NCI-H1092 (cell line): ENCODE measurements at regions not wholly inside any gene's neighbourhood (a gene's known extent, or its start where the extent isn't known, plus 50 kb on each side); places are given as distances from the start of the nearest gene placed in this dataset.

Source experiments
- DNase-seq: peaks from one replicate; lab custom pipeline; 2025; lab: John Stamatoyannopoulos, UW

DNA sequence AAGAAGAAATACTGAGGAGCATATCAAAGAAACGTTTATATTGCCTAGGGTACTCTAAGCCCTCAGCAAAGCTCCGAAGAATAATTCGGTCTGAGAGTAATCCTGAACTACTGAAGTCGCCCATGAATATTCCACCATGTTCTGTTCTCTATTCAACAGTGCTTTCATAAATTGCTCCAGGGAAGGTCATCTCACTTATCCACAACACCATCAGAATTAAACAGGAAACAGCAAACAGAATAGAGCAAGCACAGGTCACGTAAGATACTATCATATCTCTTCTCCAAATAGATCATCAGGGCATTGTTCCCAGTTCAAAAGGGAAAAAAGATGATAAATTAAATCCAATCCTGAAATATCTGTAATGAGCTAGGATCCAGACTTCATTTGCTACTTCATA, 325.6 kb downstream of the DEPDC1B start:
- DNase-seq: no peak

DNA sequence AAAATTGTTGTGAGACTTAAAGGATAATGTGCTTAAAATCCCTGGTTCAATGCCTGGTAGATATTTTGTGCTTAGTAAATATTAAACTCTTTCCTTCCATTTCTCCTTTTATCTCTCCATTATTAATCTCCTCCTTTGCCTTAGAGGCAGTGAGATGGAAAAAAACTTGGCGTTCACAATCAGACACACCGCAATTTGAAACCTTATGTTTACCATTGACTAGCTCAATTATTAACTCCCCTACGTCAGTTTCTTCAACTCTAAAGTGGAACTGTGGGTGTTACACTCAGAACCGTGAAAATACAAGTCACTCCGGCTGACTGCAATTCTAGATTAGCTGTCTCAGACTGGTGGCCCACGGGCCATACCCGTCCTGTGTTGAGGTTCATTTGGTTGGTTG, 327.2 kb downstream of the DEPDC1B start:
- DNase-seq: no peak

DNA sequence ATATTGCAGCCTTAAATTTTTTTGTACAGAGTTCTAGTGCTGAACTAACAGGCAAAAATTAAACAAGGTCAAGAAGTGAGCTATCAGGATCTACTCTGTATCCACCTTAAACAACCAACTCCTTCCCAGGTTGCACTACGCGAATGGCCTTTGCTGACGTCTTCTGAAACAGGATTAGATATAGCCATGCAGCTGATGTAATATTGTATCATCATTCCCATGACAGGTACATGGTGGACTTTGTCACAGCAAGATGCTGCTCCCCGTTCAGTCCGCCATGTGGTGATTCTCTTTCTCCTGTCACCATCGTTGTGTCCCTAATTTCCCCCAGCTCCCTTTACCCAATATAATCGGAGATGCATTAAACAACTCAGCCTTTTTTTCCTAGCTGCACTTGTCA, 328.9 kb downstream of the DEPDC1B start:
- no peak for DNase-seq

DNA sequence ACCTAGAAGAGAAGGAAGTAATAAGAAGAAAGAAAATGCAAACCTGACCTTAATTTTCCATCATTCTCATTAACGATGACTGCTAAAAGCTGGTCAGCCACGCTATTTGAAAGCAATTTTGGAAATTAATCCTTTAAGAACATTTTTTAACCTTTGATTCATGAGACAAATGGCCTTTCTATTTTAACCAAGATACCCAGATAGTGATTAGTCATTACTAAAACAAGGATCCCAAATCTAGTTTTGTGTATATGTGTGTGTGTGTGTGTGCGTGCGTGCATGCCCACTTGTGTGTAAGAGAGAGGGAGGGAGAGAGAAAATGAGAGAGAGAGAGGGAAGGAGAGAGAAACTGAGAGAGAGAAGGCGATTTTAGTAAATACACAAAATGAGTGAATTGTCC, 329.5 kb downstream of the DEPDC1B start:
- no peak for DNase-seq

DNA sequence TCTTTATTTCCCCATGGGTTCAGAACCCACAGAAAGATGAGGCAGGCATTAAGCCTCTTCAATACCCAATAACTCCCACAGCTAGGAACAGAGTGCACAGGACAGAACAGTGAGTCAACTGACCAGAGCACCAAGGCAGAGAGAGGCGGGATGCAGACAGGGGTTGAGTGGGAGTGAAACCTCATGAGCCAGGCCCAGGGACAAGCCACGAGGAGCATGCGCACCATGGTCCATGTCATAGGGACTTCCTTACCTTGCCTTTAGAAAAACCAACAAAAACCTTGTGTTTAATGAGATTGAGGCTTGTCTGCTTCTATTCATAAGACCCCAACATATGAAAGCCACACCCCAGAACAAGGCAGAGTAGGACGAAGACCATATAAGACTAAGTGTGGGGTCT, 330.6 kb downstream of the DEPDC1B start:
- no peak for DNase-seq

DNA sequence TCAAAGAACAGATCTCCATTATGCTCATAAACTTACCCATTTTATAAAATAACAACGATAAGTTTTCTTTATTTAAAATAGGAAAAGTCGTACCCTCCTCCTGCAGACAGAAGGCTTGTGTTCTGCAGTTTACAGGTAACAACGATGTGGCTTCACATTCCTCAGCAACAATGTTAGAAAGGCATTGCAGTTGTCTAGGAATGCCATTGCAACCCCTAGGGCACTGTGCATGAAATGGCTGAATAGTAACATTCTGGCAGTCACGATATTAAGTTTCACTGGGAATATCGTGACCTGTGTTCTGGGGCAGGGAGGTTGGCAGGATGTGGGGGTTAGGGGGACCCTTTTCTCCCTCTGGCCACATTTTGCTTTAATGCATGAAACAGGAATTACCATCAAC, 331.9 kb downstream of the DEPDC1B start:
- DNase-seq: no peak

DNA sequence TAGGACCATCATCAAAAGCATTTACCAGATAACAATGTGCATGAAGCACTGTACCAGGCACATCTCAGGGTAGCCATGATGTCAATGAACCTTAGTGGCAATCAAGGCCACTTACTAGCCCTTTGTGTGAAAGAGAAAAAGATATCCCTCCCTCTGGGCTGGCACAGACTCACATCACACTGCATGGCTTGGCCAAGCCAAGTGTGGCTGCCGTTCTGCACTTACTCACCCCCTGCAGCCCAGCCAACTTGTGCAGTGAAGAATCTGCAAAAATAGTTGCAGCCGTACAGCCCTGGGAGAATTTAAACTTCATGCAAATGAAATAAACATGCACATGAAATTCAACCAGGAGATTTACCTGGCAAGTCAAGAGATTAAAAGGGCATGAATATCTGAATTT, 333.5 kb downstream of the DEPDC1B start:
- DNase-seq: no peak

DNA sequence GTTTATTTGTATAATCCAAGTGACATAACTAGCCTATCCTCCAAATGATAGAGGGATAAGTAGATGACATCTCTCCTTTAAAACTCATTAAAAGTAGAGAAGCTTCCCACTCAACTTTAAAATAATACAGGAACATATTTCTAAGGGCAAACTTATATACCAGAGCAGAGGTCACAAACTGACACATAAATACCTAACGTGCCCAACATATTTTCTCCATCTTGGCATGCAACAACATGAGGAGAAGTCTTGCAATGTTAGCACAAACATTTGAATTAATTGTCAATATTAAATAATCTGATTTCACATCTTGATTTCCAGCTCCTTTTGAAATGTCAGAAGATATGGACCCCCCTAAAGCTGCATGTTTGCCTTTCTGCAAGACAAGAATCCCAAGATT, 335.0 kb downstream of the DEPDC1B start:
- no peak for DNase-seq

DNA sequence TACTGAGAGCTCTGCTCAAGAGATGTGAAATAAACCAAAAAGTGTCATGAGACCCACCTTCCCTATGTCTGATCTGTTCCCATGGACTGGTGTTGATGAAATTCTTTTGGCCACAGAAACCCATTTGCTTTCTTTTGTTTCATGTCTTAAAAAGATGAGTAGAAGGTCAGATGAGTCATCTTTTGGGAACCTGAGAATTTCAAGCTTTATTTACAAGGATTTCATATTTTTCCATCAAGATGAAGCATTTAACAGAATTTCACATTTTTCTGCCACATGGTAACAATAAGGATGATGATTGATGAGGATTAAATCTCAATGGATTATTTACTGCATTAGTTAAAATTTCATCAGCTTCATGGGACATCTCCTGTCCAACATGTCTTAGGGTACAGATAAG, 337.8 kb downstream of the DEPDC1B start:
- DNase-seq: no peak

DNA sequence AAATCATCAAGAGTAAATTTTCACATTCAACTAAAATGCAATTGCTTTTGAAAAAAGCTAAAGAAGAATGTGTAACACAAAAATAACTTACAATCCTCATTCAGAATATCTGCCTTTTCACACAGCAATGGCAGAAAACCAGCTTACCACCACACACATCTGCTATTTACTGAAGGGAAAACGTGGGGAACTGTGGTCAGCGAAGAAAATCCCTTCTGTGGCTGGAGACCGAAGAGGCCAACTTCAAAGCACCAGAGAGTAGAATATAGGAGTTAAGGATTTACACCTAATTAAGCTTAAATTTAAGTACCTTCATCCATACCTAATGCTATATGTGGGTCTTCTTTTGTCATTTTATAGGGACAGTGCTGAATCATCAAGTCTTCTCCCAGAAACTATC, 339.6 kb downstream of the DEPDC1B start:
- no peak for DNase-seq

DNA sequence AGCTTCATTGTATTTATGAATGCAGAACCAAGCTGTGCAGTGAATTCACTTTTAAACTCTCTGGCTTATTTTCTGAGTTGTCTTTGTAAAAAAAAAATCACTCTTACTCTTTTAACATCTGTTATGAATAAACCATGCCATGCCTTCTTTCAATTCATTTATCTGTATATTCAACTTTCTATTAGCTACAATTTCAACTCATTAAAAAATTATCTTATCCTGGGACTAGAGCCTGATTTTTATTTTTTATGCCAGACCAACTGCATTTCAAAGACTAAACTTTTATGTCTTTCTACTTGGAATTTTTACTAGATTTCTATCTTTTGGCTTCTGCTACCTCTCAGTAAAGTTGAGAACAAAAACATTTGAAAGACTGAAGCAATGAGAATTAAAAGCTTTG, 342.7 kb downstream of the DEPDC1B start:
- DNase-seq: no peak

DNA sequence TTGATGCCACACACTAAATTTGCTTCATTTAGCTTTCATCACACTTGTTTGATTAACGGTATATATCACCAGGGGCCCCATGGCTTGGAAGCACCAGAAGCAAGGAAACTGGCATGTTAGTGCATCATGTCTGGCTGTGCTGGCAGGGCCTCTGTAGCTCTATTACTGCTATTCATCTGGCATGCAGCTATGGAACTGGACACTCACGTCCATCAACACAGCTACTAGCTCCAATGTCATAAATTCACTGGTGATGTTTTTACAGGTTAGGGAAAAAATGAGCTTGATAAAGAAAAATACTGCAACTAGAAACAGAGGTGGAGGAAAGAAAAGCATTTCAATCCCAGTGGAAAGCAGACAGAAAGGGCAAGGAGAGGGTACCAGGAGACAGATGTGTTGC, 343.2 kb downstream of the DEPDC1B start:
- no peak for DNase-seq

DNA sequence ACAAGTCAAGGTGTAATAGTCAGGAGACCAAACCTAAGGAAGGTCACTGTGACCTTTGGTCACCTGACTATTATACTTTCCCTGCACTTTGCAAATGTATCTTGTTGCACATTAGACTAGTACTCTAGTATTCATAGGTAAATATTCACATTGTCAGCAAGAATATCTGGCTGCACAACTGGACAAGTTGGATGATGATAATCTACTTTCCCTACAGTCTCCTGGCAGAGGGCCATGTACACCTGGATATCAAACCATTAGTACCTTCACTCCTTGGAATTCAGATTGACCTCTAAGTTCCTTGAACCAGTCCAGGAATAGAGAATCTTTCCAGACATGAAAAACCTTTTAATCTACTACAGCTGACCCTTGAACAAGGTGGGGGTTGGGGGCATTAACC, 344.8 kb downstream of the DEPDC1B start:
- no peak for DNase-seq

DNA sequence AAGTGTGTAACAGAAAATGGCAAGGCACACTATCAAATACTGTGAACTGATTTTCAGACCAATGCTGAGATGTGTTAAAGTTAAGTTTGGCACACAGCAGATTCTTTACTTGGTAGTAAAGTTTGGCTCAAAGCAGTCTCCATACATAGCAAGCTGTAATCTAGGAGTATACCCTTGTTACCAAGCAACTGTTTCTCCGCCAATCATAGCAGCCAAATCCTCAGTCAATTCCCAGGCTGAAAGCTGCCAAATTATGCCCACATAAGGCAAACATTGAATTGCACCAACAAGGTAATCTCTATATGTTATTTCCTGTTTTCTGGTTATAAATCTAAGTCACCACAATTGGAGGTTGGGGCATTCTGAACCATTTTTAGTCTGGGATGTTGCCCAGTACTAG, 345.7 kb downstream of the DEPDC1B start:
- DNase-seq: no peak

DNA sequence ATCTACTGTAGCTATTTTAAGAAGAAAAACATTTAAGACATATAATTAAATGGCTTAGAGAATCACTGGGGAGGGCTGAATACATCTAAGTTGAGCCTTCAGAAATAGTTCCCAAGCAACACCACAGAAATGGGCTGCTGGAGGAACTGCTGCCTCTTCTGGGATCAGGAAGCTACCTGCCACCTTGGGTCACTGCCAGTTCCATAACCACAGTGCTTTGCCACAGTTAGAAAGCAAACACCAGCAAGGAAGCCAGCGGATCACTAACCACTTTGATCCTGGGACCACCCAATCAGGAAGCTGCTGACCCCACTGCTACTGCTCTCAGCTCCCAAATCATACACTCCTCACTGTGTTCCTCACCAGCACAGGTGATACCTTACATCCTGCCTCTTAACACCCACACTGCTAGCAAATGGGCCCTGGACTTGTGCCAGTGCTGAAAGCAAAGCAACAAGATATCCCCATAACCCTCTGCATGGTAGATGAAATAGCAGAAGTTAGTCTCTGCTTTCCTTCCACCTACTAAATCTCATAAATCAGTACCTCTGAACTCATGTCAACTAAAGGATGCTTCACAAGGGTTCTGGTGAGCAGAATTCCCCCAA, 346.9 kb downstream of the DEPDC1B start:
- DNase-seq: no peak

DNA sequence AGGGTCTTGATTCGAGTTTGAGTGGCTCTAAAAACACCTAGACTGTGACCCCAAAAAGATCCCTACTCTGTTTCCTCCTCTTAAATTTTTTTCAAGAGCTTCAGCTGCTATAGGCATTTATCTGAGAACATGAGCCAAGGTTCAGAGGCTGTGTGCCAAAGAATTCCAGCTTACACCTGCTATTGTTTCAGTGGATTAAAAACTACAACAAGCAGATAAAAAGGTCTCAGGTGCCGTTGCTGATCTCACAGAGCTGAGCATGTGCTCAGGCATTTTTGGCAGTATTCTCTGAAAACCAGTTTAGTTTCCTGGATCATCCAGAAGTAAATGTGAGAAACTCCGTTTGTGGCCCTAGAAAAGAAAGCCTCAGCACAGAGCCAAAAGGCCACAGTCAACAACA, 349.2 kb downstream of the DEPDC1B start:
- no peak for DNase-seq

DNA sequence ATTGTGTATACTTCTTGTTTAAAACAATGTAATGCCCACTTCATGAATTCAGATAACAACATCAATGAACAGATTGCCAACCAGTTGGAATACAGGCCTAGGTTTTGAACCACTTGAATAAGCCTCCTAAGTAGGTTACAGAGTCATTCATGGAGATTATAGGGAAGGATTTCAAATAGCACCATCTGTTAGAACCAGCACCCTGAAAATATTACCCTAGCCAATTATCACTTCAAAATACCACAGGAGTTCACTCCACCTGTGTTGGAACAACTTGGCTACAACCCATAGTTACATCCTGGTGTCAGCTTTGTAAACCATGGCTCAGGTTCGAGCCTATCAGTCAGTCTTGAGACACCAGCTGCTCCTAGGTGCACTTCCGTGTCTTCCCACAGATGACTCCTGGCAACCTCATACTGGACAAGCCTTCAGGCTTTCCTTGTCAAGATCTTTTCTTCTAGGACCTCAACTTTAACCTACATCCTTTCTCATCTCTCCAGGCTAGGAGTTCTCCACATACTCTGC, 350.0 kb downstream of the DEPDC1B start:
- DNase-seq: no peak

DNA sequence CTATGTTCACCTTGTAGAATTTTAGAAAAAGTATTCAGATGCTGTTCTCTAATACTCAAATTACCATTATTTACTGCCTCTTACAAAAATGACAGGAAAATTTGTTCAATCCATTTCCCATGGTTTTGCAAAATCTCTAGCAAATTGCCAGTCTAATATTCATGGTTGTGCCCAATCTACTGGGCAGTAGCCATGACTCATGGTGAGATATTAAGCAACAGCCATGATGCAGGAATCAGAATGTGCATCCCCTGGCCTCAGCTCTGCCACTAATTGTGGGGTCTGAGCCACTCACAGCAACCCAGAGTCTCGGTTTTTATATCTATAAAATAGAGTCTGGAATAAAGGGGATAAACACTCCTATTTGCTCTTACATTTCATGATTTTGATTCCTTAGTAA, 353.6 kb downstream of the DEPDC1B start:
- DNase-seq: no peak

DNA sequence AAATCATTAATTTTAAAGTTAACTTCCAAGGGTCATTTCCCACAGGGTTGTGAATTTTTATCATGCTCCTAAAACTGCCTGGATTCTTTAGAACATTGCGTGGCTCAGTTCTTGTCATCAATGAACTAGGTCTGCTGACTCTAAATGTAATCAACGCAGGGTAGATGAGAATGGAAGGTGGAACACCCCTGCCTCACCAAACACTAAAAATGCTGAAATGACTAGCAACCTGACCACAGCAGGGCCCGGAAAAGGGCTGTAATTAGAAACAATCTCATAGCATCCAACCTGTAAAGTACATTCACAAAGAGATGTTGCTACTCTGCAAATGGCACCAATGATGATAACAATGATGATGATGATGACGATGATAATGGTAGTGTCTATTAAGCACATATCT, 356.9 kb downstream of the DEPDC1B start:
- DNase-seq: no peak

DNA sequence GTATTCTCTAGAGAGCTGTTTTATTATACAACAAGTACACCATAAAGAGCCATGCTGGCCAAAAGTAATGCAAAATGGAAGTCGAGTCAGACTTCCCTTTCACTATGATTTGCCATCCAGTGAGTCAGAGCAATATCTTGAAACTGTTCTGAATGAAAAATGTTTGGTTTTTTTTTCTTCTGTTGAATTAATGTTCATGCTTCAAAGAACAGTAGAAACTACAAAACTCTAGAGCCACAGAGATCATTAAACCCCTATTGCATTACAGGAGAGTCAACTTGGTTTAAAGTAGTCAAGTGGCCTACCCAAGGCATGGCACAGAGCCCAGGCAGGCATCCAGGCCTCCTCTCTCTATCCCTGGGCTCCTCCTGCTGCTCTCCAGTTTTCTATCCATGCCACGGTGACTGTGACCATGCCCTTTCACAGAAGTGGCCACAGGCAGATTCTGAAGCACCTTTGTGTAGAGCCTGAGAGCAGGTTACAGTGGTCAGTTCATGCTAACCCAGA, 358.9 kb downstream of the DEPDC1B start:
- DNase-seq: no peak

DNA sequence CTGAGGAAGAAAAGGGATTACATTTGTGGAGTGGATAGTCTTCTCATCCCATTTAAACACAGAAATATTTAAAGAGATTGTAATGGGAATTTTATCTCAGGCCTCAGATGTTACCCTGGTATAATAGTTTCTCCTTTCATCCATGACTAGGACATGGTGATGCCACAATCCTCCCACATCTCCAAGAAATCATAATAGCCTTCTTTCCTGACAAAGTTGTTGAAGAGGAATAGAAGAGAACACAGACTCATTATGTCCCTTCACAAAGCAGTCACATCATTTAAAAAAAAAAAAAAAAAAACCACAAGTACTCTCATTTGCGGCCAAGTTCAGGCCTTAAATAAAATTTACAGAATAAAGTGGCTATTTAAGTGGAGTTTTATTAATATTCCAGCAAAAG, 359.6 kb downstream of the DEPDC1B start:
- DNase-seq: no peak

DNA sequence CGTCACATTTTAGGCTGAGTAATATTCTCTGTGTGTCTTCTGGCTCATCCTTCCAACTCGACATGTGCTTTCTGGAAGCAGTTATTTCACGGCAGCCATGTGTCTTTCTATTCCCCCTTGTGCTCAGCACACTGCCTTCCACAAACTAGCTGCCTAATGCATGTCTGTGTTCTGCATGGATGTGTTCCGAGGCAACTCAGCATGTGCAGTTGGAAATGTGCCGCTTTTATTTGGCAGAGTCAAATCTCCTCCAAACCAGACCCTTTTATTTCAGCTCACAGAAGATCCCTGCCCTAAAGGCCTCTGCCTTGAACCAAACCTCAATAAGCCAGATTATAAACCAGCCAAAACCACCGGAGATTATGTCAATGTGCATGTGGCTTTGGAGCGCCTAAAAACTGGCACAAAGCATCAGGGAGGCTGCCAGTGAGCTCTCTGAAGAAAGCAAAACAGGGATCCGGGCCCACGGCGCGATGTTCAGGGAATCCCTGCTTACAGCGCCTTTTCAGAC, 360.2 kb downstream of the DEPDC1B start:
- DNase-seq: no peak

DNA sequence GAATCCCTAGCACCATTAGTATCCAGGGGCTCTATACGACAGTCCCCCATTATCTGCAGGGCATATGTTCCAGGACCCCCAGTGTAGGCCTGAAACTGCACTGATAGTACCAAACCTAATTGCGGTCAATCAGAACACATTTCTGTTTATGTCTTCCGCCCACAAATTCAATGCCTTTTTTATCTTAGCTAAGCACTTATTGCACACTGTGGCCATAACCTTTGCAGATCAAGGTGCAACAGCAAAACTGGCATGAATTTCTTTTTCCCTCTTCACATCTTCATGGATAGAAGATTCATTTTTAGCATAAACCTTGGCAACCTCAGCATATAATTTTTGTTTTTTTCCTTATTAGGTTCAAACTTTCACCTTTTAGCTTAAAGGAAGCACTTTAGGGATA, 361.1 kb downstream of the DEPDC1B start:
- DNase-seq: no peak

DNA sequence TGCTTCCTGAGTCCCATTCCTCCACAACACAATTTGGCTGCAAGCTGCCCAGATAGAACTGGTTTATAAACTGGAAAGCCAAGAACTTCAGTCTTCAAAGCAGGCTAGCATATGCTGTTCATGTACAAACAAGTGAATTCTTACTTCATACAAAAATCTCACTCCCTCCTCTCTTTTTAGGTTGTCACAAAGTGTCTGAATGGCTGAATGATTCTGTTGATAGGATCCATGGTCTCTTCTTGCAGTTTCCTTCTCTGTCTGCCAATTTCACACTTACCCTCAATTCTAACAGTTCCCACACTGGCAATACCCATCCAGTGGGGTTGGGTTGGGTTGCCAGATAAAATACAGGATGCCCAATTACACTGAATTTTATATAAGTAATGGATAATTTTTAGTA, 363.5 kb downstream of the DEPDC1B start:
- no peak for DNase-seq
